Mesenchymal stem cell (in vitro differentiated cells and primary cell): ENCODE measurements at regions not wholly inside any gene's neighbourhood (a gene's known extent, or its start where the extent isn't known, plus 50 kb on each side); places are given as distances from the start of the nearest gene placed in this dataset.

Experiments
- DNase-seq: peaks from one replicate; pipeline ENCODE4 v3.0.0-alpha.2; 2013
- H2AFZ ChIP-seq: one replicate; pipeline ENCODE4 v1.6.1; 2013; ENCODE audit warnings: low read depth, mild to moderate bottlenecking, control low read depth, inconsistent platforms, low read length, moderate library complexity
- H2AK5ac ChIP-seq: 2 replicates; pipeline ENCODE4 v1.6.1; 2013; ENCODE audit warnings: low read length, moderate library complexity, mild to moderate bottlenecking, inconsistent platforms; ENCODE audit not compliant: severe bottlenecking
- H2BK120ac ChIP-seq: one replicate; pipeline ENCODE4 v1.6.1; 2013; ENCODE audit warnings: low read depth, mild to moderate bottlenecking, inconsistent platforms, low read length, moderate library complexity
- H2BK12ac ChIP-seq, 2 experiments: one replicate each; pipeline ENCODE4 v1.6.1; 2013; ENCODE audit warnings: inconsistent platforms in 2 of 2, low read length in 2 of 2, mild to moderate bottlenecking in 2 of 2, moderate library complexity in 2 of 2, control low read depth in 1 of 2
- H2BK15ac ChIP-seq: one replicate; pipeline ENCODE4 v1.6.1; 2013; ENCODE audit warnings: mild to moderate bottlenecking, low read depth, inconsistent platforms; ENCODE audit not compliant: poor library complexity, severe bottlenecking
- H2BK5ac ChIP-seq: 2 replicates; pipeline ENCODE4 v1.6.1; 2013; ENCODE audit warnings: low read depth, mild to moderate bottlenecking, low read length, control low read depth, inconsistent platforms; ENCODE audit not compliant: poor library complexity, severe bottlenecking
- H3K14ac ChIP-seq, 2 experiments: one replicate each; pipeline ENCODE4 v1.6.1; 2013; ENCODE audit warnings: inconsistent platforms in 2 of 2, low read length in 2 of 2, control low read depth in 1 of 2, mild to moderate bottlenecking in 1 of 2, moderate library complexity in 1 of 2
- H3K18ac ChIP-seq, 2 experiments: one replicate each; pipeline ENCODE4 v1.6.1; 2013; ENCODE audit warnings: inconsistent platforms in 2 of 2, low read length in 2 of 2, control low read depth in 1 of 2, low read depth in 1 of 2, mild to moderate bottlenecking in 1 of 2
- H3K23ac ChIP-seq, 2 experiments: one replicate each; pipeline ENCODE4 v1.6.1; 2013; ENCODE audit warnings: inconsistent platforms in 2 of 2, low read length in 2 of 2, mild to moderate bottlenecking in 2 of 2, moderate library complexity in 2 of 2, control low read depth in 1 of 2
- H3K27ac ChIP-seq: 2 replicates; pipeline ENCODE4 v1.5.1; 2013; ENCODE audit warnings: mild to moderate bottlenecking, moderate library complexity, low read length, control low read depth, inconsistent platforms; ENCODE audit not compliant: poor library complexity, severe bottlenecking
- H3K27me3 ChIP-seq, 2 experiments: 2 replicates each; pipeline versions ENCODE4 v1.6.1 to v1.7.0; 2013; ENCODE audit warnings: low read length in 2 of 2, mild to moderate bottlenecking in 2 of 2, moderate library complexity in 2 of 2, control low read depth in 1 of 2, inconsistent platforms in 1 of 2; ENCODE audit not compliant: control insufficient read depth in 1 of 2, insufficient read depth in 1 of 2
- H3K36me3 ChIP-seq, 2 experiments: 2 replicates each; pipeline versions ENCODE4 v1.6.1 to v1.7.0; 2013; ENCODE audit warnings: low read length in 2 of 2, control low read depth in 1 of 2, inconsistent platforms in 1 of 2, low read depth in 1 of 2, mild to moderate bottlenecking in 1 of 2; ENCODE audit not compliant: insufficient read depth in 2 of 2, control insufficient read depth in 1 of 2
- H3K4ac ChIP-seq, 2 experiments: one replicate each; pipeline ENCODE4 v1.6.1; 2013; ENCODE audit warnings: inconsistent platforms in 2 of 2, low read length in 2 of 2, mild to moderate bottlenecking in 2 of 2, moderate library complexity in 2 of 2, control low read depth in 1 of 2, low read depth in 1 of 2
- H3K4me1 ChIP-seq: 2 replicates; pipeline ENCODE4 v1.6.1; 2013; ENCODE audit warnings: low read depth, low read length, control low read depth; ENCODE audit not compliant: control insufficient read depth, insufficient read depth
- H3K4me2 ChIP-seq: 2 replicates; pipeline ENCODE4 v1.6.1; 2013; ENCODE audit warnings: low read length, mild to moderate bottlenecking, inconsistent platforms; ENCODE audit not compliant: poor library complexity, severe bottlenecking
- H3K4me3 ChIP-seq, 2 experiments: 2 replicates each; pipeline versions ENCODE4 v1.5.1 to v1.7.0; 2013; ENCODE audit warnings: low read length in 2 of 2, mild to moderate bottlenecking in 2 of 2, control low read depth in 1 of 2, low read depth in 1 of 2; ENCODE audit not compliant: insufficient read depth in 1 of 2
- H3K79me1 ChIP-seq: replicated peaks from 2 replicates; pipeline ENCODE4 v1.6.1; 2013; ENCODE audit warnings: mild to moderate bottlenecking, control low read depth, low read length, inconsistent platforms; ENCODE audit not compliant: poor library complexity, severe bottlenecking
- H3K9ac ChIP-seq: 2 replicates; pipeline ENCODE4 v1.7.0; 2013; ENCODE audit warnings: mild to moderate bottlenecking, low read length, moderate library complexity
- H3K9me3 ChIP-seq: 2 replicates; pipeline ENCODE4 v1.7.0; 2013; ENCODE audit warnings: mild to moderate bottlenecking, low read length; ENCODE audit not compliant: control insufficient read depth
- H4K8ac ChIP-seq: one replicate; pipeline ENCODE4 v1.6.1; 2013; ENCODE audit warnings: inconsistent platforms, mild to moderate bottlenecking, low read length, moderate library complexity
- H4K91ac ChIP-seq: one replicate; pipeline ENCODE4 v1.6.1; 2013; ENCODE audit warnings: mild to moderate bottlenecking, low read length, inconsistent platforms
- WGBS: methylation state at CpG from one replicate; pipeline ENCODE4 v1.1.7; 2013; ENCODE audit warnings: mixed read lengths; 5-methylcytosine and 5-hydroxymethylcytosine counted together

GRCh38 chr1:14498839-14499238, 99.6 kb upstream of the KAZN start:
- Histone ChIP-seq H2BK12ac (no peak overlapping the region), H3K18ac (no peak overlapping the region), H3K4me1 (no peaks in the 10 kb centered on the region), H3K36me3 (no peaks in the 10 kb centered on the region), H2AFZ (no peak overlapping the region), H3K4ac (no peak overlapping the region), H2BK5ac (no peak overlapping the region), H3K9me3 (no peaks in the 10 kb centered on the region), H4K8ac (no peak overlapping the region), H3K4me3 (no peak overlapping the region), H3K14ac (no peak overlapping the region), H3K23ac (no peak overlapping the region), H2BK15ac (no peak overlapping the region), H2BK120ac (no peak overlapping the region), H3K27ac (no peak overlapping the region), H2AK5ac (no peak overlapping the region), H3K4me2 (no peak overlapping the region), H3K9ac (no peak overlapping the region), H4K91ac (no peak overlapping the region), H3K27me3 (peaks cover 0 to 3% of the 10 kb centered on the region in 2 experiments), H3K79me1 (no peaks in the 10 kb centered on the region)
- WGBS: 60% methylated on average over 6 of the region's 6 CpGs
- no peak for DNase-seq

GRCh38 chr1:14499312-14500040, 99.0 kb upstream of the KAZN start:
- Histone ChIP-seq H4K8ac (no peak overlapping the region), H3K4ac (no peak overlapping the region), H3K9me3 (no peaks in the 10 kb centered on the region), H3K9ac (no peak overlapping the region), H3K27me3 (peaks cover 0 to 3% of the 10 kb centered on the region in 2 experiments), H2AFZ (no peak overlapping the region), H3K4me1 (no peaks in the 10 kb centered on the region), H3K36me3 (no peaks in the 10 kb centered on the region), H2BK5ac (no peak overlapping the region), H3K14ac (no peak overlapping the region), H2BK120ac (no peak overlapping the region), H2AK5ac (no peak overlapping the region), H4K91ac (no peak overlapping the region), H3K4me2 (no peak overlapping the region), H3K18ac (no peak overlapping the region), H3K79me1 (no peaks in the 10 kb centered on the region), H3K23ac (no peak overlapping the region), H2BK12ac (no peak overlapping the region), H3K27ac (no peak overlapping the region), H2BK15ac (no peak overlapping the region), H3K4me3 (no peak overlapping the region)
- no peak for DNase-seq
- WGBS: 59% methylated on average over 6 of the region's 9 CpGs

- H3K14ac ChIP-seq: no peak overlapping the region
- no peak overlapping the region for H2AFZ ChIP-seq
- H3K23ac ChIP-seq: no peak overlapping the region
- no peak overlapping the region for H3K18ac ChIP-seq
- 63% methylated on average over 2 of the region's 4 CpGs for WGBS
- H4K8ac ChIP-seq: no peak overlapping the region
- H3K36me3 ChIP-seq: no peaks in the 10 kb centered on the region
- H2BK5ac ChIP-seq: no peak overlapping the region
- no peak overlapping the region for H4K91ac ChIP-seq
- H2BK120ac ChIP-seq: no peak overlapping the region
- H3K9me3 ChIP-seq: no peaks in the 10 kb centered on the region
- no peak overlapping the region for H3K4me3 ChIP-seq
- no peak overlapping the region for H2BK12ac ChIP-seq
- no peak overlapping the region for H3K4me2 ChIP-seq
- H3K4ac ChIP-seq: no peak overlapping the region
- no peak for DNase-seq
- H2AK5ac ChIP-seq: no peak overlapping the region
- H2BK15ac ChIP-seq: no peak overlapping the region
- peaks cover 0 to 3% of the 10 kb centered on the region in 2 experiments for H3K27me3 ChIP-seq
- H3K27ac ChIP-seq: no peak overlapping the region
- no peak overlapping the region for H3K9ac ChIP-seq
- H3K79me1 ChIP-seq: no peaks in the 10 kb centered on the region
- no peaks in the 10 kb centered on the region for H3K4me1 ChIP-seq
Measured at GRCh38 chr1:14500041-14500440, 98.4 kb upstream of the KAZN start.

- H2AFZ ChIP-seq: no peak overlapping the region
- H4K8ac ChIP-seq: no peak overlapping the region
- no CpG with 5 or more reads among the region's 1 CpG for WGBS
- no peaks in the 10 kb centered on the region for H3K36me3 ChIP-seq
- no peak overlapping the region for H2BK15ac ChIP-seq
- no peak overlapping the region for H3K27ac ChIP-seq
- peaks cover 0 to 3% of the 10 kb centered on the region in 2 experiments for H3K27me3 ChIP-seq
- DNase-seq: no peak
- H3K9ac ChIP-seq: no peak overlapping the region
- H3K9me3 ChIP-seq: no peaks in the 10 kb centered on the region
- no peak overlapping the region for H2AK5ac ChIP-seq
- no peak overlapping the region for H3K4me3 ChIP-seq
- H2BK5ac ChIP-seq: no peak overlapping the region
- H3K4me2 ChIP-seq: no peak overlapping the region
- no peak overlapping the region for H3K23ac ChIP-seq
- no peak overlapping the region for H3K4ac ChIP-seq
- no peaks in the 10 kb centered on the region for H3K79me1 ChIP-seq
- H4K91ac ChIP-seq: no peak overlapping the region
- no peak overlapping the region for H3K14ac ChIP-seq
- no peaks in the 10 kb centered on the region for H3K4me1 ChIP-seq
- no peak overlapping the region for H2BK120ac ChIP-seq
- H3K18ac ChIP-seq: no peak overlapping the region
- no peak overlapping the region for H2BK12ac ChIP-seq
Measured at GRCh38 chr1:14500912-14501311, 97.6 kb upstream of the KAZN start.
